DND-41 (cell line): ENCODE measurements at regions not wholly inside any gene's neighbourhood (a gene's known extent, or its start where the extent isn't known, plus 50 kb on each side); places are given as distances from the start of the nearest gene placed in this dataset.

Source experiments
- CTCF ChIP-seq: IDR thresholded peaks from 2 replicates; pipeline ENCODE4 v1.5.1; 2012; ENCODE audit warnings: borderline replicate concordance, low read length, moderate library complexity, mild to moderate bottlenecking; ENCODE audit not compliant: poor library complexity, severe bottlenecking; ENCODE audit errors: extremely low read depth
- EZH2 ChIP-seq: IDR thresholded peaks from 3 replicates; pipeline ENCODE4 v1.6.1; 2012; ENCODE audit warnings: borderline replicate concordance, low read depth, mild to moderate bottlenecking, moderate library complexity, low read length, inconsistent platforms; ENCODE audit not compliant: severe bottlenecking

- TF ChIP-seq CTCF (no peak), EZH2 (no peak)
Observed at GRCh38 chr2:163505281-163505680, 230.5 kb downstream of the FIGN start.
